Heart right ventricle (tissue), 16 donors: ENCODE measurements at regions not wholly inside any gene's neighbourhood (a gene's known extent, or its start where the extent isn't known, plus 50 kb on each side); places are given as distances from the start of the nearest gene placed in this dataset.

Source experiments
- ATAC-seq, 8 donors: fragments of 200-7000 bp; cut with Tn5 transposase; one replicate each; pipeline ENCODE4 v1.9.1; 2020; ENCODE audit warnings: mild to moderate bottlenecking in 8 of 8, moderate library complexity in 8 of 8, moderate number of reproducible peaks in 1 of 8
- DNase-seq, 2 donors: peaks; one replicate each; pipeline ENCODE4 v3.0.0-alpha.2; 2020
- H3K27ac ChIP-seq, 10 donors: fragments of 200-600 bp; sonication (generic) in 2 of 10; one replicate each; pipeline versions ENCODE4 v1.5.0 to v1.8.0; 2020 to 2022; ENCODE audit warnings: mild to moderate bottlenecking in 3 of 10
- H3K27me3 ChIP-seq, 7 donors: fragments of 200-600 bp; one replicate each; pipeline ENCODE4 v1.8.0; 2021 to 2022; ENCODE audit warnings: mild to moderate bottlenecking in 2 of 7
- H3K36me3 ChIP-seq, 9 donors: fragments of 200-600 bp; sonication (generic) in 1 of 9; one replicate each; pipeline versions ENCODE4 v1.5.0 to v1.8.0; 2020 to 2022; ENCODE audit warnings: mild to moderate bottlenecking in 2 of 9
- H3K4me1 ChIP-seq, 9 donors: fragments of 200-600 bp; sonication (generic) in 1 of 9; one replicate each; pipeline versions ENCODE4 v1.5.0 to v1.8.0; 2020 to 2022; ENCODE audit warnings: mild to moderate bottlenecking in 4 of 9
- H3K4me3 ChIP-seq, 10 donors: fragments of 200-600 bp; sonication (generic) in 2 of 10; one replicate each; pipeline versions ENCODE4 v1.5.0 to v1.8.0; 2020 to 2022; ENCODE audit warnings: mild to moderate bottlenecking in 7 of 10, moderate library complexity in 2 of 10
- H3K9me3 ChIP-seq, 11 donors: fragments of 200-600 bp in 10 of 11; sonication (generic) in 2 of 11; one replicate each; pipeline versions ENCODE4 v1.5.0 to v1.8.0; 2013 to 2022; ENCODE audit warnings: mild to moderate bottlenecking in 2 of 11, control low read depth in 1 of 11, moderate library complexity in 1 of 11
- CTCF ChIP-seq, 9 donors: fragments of 200-600 bp; sonication (generic) in 2 of 9; IDR thresholded peaks; one replicate each; pipeline versions ENCODE4 v1.5.0 to v1.8.0; 2021 to 2022; ENCODE audit warnings: antibody characterized with exemption in 9 of 9, mild to moderate bottlenecking in 5 of 9, moderate library complexity in 1 of 9
- WGBS, 2 donors: extraction: QIAGEN DNeasy Blood & Tissue Kit; methylation state at CpG; one replicate each; pipeline ENCODE4 v1.1.7; 2013; ENCODE audit warnings: inconsistent platforms in 1 of 2; 5-methylcytosine and 5-hydroxymethylcytosine counted together
- intact Hi-C, 10 donors: fragments of 100-400 bp; cut with DNase I; formaldehyde crosslinking; loops; one replicate each; pipeline versions ENCODE4 v1.11.1 to v1.14.2; 2022
- donor health status: Arrhythmogenic right ventricular cardiomyopathy.
- donor health status: ischemic (EF 13 %, LVEDD 7.1; RV severe dilation, severe dysfunction).
- donor health status: healthy with polysubstance abuse.
- donor health status: DM: no; HTN: yes; CAD: no.
- donor health status: DM: no; HTN: no; CAD: no.
- donor health status: ischemic (EF 25% LVEDD 6.9; RV normal size, moderate dysfunction).
- donor health status: ischemic (EF 25% LVEDD 5.7; RV mildly dilated, moderate dysfunction).
- donor health status: healthy.
- donor health status: DM: yes; HTN: yes; CAD: no.
- donor health status: Ischemic cardiomyopathy.
- donor health status: ischemic (EF 35%, LVEDD 5.7; RV mildly dilated, moderate dysfunction).
- donor health status: nonischemic (EF 11% LVEDD 7.7; RV severe dilation, severe dysfunction).
- donor health status: DM: yes; HTN: yes; CAD: no.
- donor health status: PGD.
- donor health status: ischemic (EF 29% LVEDD 5.4; RV normal size, mild dysfunction).
- donor health status: nonischemic (EF 23%, LVEDD 6.1; RV moderate dilation, normal function).

DNA sequence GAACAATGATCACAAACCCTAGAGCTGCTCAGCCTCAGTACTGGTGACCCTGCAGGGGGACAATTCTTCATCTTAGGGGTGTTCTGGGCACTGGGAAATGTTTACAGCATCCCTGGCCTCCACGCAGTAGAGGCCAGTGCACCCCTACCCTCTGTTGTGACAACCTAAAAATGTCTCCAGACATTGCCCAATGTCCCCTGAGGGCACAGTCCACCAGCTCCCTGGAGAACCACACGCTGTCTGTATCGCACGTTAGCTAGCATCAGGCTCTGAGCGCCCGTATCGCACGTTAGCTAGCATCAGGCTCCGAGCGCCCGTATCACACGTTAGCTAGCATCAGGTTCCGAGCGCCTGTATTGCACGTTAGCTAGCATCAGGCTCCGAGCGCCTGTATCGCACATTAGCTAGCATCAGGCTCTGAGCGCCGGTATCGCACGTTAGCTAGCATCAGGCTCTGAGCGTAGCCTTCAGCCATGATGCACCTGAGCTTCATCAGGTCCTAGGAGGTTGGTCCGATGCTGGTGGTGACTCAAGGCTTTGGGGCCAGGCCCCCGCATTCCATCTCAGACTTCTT lies 111.1 kb upstream of the ANO1 start:
- peaks cover 0 to 8% (median 0%) of the 10 kb centered on the region in 9 donors for H3K4me1 ChIP-seq
- 90 to 95% methylated on average over 25 of the region's 25 CpGs for WGBS, 2 donors
- no peaks in the 10 kb centered on the region for H3K36me3 ChIP-seq
- no peak overlapping the region for H3K4me3 ChIP-seq
- no peak for TF ChIP-seq CTCF (IDR thresholded peaks at IDR 0.05)
- DNase-seq (no peak), ATAC-seq (no peak)
- H3K9me3 ChIP-seq, result no peaks in the 10 kb centered on the region
- intact Hi-C loops, result loop anchor here in 1 of 10 donors (10.0 kb wide), 1 partner anchor 108 kb away; the partner anchor contains the start of gene ANO1
- no peak overlapping the region for H3K27ac ChIP-seq
- peaks cover 0 to 29% (median 9%) of the 10 kb centered on the region in 7 donors for H3K27me3 ChIP-seq

- Histone ChIP-seq H3K4me3 (no peak overlapping the region), H3K27me3 (peaks cover 0 to 29% (median 9%) of the 10 kb centered on the region in 7 donors), H3K27ac (peak overlapping the region in 7 of 10 donors; percentile 2 to 62 (median 44)), H3K9me3 (no peaks in the 10 kb centered on the region), H3K4me1 (peaks cover 0 to 8% (median 0%) of the 10 kb centered on the region in 9 donors), H3K36me3 (no peaks in the 10 kb centered on the region)
- WGBS, 2 donors, result 90 to 95% methylated on average over 6 of the region's 6 CpGs
- intact Hi-C loops, result loop anchor here in 1 of 10 donors (10.0 kb wide), 1 partner anchor 107 kb away; the partner anchor contains the start of gene ANO1
- no peak for TF ChIP-seq CTCF (IDR thresholded peaks at IDR 0.05)
- no peak for ATAC-seq
- no peak for DNase-seq
Measured at GRCh38 chr11:69967484-69967883, 110.6 kb upstream of the ANO1 start.

DNA sequence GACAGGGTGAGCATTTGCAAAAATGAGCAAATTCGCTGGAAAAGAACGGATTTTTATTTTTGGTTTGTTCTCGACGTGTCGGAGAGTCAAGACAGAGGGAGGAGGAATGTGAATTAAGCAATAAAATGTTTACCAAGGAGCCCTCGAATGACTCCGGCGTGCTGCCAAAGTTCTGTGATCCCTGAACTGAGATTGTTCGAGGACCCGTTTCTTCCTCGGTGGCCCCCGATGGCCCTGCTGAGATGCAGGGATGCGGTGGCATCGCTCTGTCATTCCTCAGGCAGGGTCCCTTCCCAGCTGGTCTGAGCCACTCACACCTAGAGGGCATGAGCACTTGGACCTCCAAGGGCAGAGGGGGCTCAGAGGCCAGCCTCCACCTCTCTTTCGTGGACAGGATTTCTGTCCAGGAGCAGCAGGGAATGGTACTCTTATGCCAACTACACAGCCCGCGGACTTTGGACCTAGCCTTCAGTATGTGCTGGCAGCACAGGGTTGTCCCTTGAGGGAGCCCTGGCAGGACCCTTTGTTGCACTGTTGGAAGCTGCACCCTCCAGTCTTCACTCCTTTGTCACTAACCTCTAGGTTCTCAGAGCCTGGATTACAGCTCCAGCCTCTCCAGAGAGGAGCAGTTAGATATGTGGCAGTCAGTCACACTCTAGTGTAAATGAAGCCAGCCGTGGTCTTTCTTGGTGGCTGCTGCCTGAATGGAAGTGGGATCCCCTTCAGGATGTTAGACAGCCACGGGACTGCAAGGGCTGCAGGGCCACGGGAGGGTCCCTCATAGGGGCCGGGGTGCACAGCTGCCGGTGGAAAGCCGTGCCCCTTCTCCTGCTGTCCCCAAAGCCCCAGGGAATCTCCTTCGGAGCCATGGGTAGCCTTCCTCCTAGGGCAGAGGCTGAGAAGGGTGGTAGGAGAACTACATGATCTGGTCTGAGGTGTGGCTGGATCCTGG lies 109.4 kb upstream of the ANO1 start:
- WGBS, 2 donors, result 80 to 84% methylated on average over 24 of the region's 24 CpGs
- ATAC-seq (peak in 5 of 8 donors; percentile 14 to 37 (median 23)), DNase-seq (peak in 1 of 2 donors; percentile 55)
- intact Hi-C loops, result loop anchor here in 1 of 10 donors (10.0 kb wide), 1 partner anchor 106 kb away; the partner anchor contains the start of gene ANO1
- peak overlapping the region in 6 of 10 donors; percentile 2 to 62 (median 48) for H3K27ac ChIP-seq
- H3K9me3 ChIP-seq, result no peaks in the 10 kb centered on the region
- H3K36me3 ChIP-seq, result no peaks in the 10 kb centered on the region
- no peak for TF ChIP-seq CTCF (IDR thresholded peaks at IDR 0.05)
- peaks cover 0 to 8% (median 0%) of the 10 kb centered on the region in 9 donors for H3K4me1 ChIP-seq
- no peak overlapping the region for H3K4me3 ChIP-seq
- H3K27me3 ChIP-seq, result peaks cover 0 to 29% (median 9%) of the 10 kb centered on the region in 7 donors
